CD4-positive, alpha-beta T cell treated with Interleukin-4 for 1 hour (primary cell): ENCODE measurements at regions not wholly inside any gene's neighbourhood (a gene's known extent, or its start where the extent isn't known, plus 50 kb on each side); places are given as distances from the start of the nearest gene placed in this dataset.
"Not testable (repeated sequence)": the region's sequence is repeated elsewhere in the genome, so short reads cannot be mapped to it uniquely, and the experiment has no call there.

Experiments
- DNase-seq, 2 donors: peaks; one replicate each; pipeline ENCODE4 v3.0.0-alpha.2; 2020 to 2022

DNA sequence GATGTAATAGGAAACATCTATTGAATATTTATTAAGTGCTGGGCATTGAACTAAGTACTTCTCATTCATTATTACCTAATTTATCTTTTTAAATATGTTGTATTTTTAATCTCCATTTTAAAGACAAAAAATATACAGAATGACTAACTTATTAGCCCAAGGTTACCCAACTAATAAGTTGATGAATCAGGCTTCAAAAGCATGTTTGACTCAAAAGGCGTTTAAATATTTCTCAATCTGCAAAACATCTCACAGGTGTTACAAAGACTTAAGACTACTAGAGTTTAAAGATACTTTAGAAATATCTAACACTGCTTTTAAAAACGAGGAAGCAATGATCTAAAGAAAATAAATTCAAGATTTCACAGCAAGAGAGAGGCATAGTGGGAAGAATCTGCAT, 457.4 kb upstream of the DCN start:
- DNase-seq = no peak

DNA sequence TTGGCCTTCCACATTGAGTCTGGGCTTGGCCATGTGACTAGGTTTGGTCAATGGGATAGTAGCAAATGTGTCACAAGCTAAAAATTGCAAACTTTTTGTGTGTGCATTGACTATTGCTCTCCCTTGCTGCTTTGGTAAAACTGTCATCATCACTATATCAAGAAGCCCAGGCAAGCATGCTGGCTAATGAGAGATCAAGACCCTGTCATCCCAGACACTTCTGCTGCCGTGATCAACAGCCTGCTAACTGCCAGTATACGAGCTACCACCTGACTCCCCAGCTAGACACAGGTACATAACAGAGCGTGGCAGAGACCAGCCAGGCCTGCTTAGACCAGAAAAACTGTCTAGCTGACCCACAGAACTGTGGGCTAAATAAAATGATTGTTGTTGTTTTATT, 456.7 kb upstream of the DCN start:
- DNase-seq = no peak

DNA sequence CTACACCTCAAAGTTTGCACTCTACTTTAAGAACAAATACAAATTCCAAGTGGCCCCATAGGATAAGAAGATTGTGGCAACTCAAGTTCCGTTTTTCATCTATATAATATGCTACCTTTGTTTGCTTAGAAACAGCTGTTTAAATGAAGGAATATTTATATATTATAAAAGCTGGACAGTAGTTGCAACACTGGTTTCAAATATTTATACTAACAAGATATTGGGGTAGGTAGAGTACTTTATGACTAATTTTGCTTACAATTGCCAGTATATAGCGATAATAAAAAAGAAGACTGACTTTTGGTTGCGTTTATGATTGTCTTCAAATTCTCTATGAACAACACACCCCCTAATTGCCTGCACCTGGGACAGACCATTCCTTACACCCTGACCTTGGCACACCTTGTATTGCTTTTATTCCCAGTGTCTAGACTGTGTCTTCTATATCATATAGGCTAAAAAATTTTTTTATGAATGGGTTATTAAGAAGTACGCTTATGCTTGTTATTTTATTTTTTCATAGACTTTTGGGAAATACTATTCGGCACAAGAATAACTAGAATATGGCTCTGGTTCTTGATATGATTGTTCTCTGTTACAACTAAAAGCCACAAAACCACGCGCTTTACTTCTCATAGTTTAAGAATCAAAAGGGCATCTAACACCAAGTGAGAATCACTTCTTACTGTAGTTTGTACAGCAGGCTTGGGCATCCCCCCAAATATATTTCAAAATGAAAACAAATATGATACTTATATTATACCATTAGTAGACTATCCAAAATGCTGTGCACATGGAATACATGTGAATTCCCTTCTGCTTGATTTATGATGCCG, 455.4 kb upstream of the DCN start:
- no peak for DNase-seq

DNA sequence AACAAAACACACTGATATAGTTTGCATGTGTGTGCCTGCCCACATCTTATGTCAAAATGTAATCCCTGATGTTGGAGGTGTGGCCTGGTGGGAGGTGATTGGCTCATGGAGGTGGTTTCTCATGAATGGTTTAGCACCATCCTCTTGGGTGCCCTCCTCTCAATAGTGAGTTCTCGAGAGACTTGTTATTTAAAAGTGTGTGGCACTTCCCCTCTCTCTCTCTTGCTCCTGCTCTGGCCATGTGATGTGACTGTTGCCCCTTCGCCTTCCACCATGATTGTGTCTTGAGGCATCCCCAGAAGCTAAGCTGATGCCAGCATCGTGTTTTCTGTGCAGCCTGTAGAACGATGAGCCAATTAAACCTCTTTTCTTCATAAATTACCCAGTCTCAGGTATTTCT, 454.1 kb upstream of the DCN start:
- DNase-seq = no peak

DNA sequence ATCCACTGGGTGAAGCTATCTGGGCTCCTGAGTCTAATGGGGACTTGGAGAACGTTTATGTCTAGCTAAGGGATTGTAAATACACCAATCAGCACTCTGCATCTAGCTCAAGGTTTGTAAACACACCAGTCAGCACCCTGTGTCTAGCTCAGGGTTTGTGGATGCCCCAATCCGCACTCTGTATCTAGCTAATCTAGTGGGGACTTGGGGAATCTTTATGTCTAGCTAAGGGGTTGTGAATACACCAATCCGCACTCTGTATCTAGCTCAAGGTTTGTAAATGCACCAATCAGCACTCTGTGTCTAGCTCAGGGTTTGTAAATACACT, 451.7 kb upstream of the DCN start:
- DNase-seq = not testable (repeated sequence)

DNA sequence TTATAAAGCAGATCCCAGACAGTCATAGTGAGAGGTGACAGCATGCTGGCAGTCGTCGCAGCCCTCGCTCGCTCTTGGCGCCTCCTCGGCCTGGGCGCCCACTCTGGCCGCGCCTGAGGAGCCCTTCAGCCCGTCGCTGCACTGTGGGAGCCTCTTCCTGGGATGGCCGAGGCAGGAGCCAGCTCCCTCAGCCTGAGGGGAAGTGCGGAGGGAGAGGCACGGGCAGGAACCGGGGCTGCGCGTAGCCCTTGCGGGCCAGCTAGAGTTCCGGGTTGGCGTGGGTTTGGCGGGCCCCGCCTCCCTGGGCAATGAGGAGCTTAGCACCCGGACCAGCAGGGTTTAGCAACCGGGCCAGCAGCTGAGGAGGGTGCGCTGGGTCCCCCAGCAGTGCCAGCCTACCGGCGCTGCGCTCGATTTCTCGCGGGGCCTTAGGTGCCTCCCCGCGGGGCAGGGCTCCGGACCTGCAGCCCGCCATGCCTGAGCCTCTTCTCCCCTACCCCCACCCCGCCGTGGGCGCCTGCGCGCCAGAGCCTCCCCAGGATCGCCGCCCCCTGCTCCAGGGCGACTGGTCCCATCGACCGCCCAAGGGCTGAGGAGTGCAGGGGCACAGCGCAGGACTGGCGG, 451.2 kb upstream of the DCN start:
- DNase-seq = no peak

DNA sequence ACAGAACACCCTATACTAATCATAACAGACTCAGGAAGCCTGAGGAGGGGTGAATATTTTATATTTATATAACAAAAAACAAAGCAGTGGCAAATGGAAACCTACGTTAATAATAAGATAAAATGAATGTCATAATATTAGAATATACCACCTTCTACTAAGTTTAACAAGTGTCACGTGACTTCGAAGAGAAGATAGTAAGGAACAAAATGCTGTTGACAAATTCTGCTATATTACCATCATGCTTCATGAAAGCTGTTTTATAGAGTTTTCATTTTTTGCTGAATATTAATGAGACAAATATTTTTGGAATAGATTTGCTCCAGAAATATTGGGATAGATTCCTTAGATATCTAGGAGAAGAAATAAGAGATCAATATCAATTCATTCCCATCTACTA, 450.6 kb upstream of the DCN start:
- no peak for DNase-seq

DNA sequence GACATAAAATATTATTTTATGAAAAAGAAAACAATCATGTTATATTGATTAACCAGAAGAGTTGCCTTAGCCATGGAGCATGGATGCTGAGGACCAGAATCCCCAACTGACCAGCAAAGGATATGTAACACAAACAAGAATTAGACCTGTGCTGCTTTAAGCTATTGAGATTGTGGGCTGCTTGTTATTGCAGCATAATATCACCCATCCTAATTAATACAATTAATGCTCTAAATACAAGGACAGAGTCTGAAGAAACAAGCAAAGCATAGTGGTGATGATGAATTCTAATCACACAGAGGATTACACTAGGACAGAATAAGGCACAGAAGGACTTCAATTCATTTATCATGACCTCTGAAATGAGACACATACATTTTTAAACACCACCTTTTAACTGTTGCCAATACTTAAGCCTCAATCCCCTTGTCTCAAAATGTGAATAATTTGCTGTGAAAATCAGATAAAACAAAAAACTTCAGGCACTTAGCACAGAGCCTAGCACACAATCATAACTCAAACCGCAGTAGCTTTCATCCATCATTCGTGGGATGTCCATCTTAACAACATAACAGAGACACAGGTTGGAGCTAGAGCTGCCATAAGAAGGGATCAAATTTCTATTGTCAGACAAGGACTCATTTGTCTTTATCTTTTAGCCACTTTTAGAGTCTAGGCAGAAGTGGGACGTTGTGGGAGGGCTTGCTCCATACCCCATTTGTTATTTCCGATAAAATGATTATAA, 449.6 kb upstream of the DCN start:
- no peak for DNase-seq

DNA sequence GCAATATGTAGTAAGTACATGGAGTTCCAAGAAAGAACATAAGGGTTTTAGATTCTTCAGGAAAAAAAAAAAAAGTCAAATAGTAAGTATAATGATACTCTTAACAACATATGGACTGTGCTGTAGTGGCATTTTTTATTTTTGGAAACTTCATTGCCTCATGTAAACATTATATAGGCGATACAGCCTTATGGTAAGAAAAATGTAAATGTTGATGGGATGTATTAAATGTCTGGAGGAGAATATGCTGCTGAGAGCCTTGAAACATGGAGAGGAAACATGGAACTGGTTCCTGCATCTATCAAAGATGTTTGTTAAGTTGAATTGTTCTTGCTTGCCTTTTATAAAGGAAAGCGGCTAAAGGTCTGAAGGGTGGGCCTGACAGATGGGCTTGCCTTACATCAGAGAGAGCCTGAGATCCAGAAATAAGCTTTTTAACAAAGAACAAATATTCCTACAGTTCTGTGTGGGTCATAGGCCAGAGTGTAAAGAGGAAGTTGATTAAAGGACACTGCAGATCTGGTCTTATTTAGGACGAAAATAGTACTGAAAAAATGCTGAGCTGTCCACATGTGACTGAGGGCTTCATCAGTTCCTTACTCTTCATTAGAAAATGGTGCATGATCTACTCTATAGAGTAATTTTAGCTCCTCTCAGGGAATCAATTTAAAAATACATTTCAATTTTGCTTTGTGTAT, 448.1 kb upstream of the DCN start:
- no peak for DNase-seq

DNA sequence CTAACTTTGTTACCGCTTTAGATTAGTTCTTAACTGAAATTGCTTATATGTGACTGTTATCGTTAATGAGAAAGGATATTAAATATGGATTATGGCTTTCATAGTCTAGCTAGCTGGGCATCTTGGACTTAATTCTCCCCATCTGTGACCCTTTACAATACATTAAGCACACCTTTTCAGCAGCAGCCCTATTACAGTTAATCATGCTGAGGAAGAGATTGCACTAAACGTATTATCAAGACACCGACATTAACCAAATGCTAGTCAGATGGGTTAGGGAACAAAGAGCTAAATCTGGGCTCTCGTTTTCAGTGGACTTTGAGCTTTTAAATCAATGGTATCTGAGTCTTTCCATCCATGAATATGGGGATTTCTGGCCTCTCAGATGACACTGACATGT, 447.5 kb upstream of the DCN start:
- no peak for DNase-seq

DNA sequence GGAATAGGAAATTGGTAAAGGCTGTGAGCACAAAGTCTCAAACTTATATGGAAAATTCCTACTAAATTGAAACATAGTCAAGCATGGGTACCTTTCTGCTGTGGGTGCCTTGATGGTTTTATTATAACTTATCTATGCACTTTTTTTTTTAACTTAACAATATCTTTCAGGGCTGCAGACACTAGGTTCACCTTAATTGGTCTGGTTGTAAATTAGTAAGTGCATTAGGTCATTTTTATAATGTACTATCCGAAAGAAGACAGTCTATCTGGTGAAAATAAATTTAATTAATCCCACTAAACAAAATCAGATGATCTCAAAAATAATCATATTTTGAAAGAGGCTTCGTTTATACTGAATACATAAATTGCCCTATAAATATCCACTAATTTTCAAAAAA, 446.8 kb upstream of the DCN start:
- no peak for DNase-seq

DNA sequence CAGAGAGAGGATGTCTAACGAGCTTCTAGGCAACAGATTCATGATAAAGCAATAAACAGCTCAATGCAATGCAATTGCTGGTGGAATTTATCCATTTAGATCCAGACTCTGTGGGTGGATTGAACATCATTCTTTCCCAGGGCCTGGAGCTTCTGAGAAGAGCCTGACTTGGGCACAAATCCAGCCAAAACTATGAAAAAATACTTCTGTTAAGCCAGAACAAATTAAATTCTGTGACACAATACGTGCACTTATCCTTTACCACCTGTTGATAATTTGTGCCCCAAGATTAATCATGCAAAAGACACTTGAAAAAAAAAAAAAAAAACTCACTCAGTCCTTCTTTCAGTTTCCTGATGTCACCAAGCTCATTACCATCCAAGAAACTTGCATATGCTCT, 446.0 kb upstream of the DCN start:
- DNase-seq = no peak

DNA sequence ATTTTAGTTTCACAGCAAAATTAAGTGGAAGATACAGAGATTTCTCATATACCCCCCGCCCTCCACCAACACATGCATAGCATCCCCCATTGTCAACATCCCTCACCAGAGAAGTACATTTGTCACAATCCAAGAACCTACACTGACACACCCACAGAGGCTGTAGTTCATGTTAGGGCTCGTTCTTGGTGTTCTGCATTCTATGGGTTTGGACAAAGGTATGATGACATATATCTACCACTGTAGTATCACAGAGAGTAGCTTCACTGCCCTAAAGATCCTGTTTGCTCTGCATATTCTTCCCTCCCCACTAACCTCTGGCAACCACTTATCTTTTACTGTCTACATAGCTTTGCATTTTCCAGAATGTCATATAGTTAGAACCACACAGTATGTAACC, 444.6 kb upstream of the DCN start:
- no peak for DNase-seq

DNA sequence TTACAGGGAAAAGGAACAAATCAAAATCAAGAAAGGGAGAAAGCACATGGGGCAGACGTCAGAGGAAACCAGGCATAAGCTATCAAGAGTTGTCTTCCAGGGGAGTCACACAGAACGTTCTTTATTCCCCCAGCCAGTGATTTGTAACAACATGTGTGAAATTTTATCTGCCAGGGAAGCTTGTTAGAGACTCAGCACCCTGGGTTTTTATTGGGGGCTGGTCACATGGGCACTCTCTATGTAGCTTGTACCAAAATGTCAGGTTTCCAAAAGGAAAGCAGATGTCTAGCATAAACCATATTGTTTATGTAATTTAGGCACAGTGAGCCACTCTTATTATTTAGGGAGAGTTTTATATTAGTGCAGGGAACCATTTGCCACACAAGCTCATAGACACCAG, 440.4 kb upstream of the DCN start:
- DNase-seq = no peak

DNA sequence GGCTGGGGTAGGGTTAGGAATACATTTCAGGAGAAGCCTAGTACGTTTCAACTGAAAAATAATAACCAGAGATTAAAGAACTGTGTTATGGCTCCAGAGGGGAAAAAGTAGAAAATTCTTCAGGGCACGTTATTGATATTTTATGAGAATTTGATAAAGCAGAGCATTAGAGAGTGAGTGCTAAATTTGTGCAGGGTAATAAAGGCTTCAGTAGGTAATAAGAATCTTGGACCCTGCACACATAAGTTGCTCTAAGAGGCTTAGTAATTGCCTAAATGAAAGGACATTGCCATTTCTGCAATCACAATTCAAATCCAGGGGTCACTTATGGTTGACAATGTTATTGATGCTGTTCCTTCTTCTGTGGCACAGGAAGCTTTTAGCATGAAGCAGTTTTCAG, 439.4 kb upstream of the DCN start:
- DNase-seq = no peak

DNA sequence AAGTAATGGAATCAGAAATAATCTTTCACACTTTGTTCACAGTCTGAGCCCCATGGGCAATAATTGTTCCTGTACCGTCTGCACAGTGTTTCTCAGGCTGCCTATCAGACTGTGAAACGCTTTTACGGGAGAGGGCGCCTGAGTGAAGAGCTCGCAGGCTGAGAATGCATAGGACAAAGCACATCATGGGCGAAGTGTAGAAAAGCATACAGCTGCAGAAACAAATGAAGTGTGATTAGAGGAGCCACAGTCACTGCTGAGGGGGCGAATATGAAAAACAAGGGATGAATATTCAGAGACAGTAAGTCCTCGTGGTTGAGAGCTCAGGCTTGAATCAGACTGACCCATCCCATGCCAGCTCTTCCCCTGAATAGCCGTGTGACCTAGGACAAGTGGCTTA, 438.4 kb upstream of the DCN start:
- DNase-seq = no peak

DNA sequence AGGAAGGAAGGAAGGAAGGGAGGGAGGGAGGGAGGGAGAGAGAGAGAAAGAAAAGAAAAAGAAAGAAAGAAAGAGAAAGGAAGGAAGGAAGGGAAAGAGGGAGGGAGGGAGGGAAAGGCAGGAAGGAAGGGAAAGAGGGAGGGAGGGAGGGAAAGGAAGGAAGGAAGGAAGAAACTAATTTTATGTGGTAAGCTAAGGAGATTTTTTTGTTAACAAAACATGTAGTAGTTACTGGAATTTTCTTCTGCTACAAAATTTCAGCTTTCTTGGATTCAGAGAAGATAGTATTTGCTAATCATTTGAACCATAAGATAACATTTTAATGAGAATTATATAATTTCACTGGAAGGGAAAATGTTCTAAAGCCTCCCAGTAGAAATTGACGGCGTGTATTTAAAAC, 437.8 kb upstream of the DCN start:
- DNase-seq = no peak

DNA sequence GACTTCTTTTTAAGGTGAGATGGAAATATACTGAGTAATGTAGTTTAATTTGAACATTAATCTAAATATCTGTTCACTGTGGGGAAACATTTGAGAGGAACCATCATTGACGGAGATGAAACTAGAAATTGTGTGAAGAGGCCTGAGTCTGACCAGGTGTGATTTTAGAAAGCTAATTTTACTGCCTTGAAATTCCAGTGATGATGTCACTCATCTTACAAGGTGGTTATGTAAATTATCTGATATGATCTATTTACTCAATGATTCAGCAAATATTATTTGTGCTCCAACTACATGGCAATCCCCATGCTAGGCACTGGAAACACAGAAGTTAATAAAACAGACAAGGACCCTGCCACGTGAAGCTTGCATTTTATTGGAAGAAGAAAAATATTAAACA, 435.7 kb upstream of the DCN start:
- DNase-seq = no peak

DNA sequence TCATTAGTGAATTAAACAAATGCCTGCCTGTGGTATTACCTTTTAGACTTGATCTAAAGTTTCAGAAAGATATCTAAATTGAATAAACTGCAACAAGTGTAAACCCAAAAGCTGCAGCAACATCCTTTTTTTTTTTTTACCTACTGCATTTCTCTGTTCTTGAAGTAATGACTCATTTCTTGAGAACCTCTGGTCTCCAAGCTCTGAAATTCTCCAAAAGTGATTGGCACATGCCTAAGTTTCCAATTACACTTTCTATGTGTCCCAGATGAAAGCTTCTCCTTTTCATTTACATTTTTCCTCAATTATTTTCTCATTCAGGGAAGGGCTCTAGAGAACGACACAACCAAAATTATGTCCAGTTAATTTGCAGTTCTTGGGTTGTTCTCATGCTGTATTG, 435.2 kb upstream of the DCN start:
- no peak for DNase-seq

DNA sequence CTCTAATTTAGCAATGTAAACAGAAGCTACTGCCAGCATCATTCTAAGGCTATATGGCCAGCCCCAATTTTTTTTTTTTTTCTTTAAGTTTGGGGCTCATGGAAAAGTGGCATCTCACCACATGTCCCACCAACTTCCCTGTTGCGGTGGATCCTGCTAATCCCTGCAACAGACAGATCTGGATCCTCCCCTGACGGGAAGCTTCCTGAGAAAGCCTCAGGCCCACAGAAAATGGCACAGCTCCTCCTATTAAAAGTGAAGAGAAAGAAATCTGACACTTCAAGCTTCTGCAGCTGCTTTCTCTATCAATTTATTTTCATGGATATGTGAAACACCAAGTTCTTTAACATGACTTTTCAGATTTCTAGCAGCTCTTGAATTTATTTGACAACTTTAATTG, 433.8 kb upstream of the DCN start:
- no peak for DNase-seq

DNA sequence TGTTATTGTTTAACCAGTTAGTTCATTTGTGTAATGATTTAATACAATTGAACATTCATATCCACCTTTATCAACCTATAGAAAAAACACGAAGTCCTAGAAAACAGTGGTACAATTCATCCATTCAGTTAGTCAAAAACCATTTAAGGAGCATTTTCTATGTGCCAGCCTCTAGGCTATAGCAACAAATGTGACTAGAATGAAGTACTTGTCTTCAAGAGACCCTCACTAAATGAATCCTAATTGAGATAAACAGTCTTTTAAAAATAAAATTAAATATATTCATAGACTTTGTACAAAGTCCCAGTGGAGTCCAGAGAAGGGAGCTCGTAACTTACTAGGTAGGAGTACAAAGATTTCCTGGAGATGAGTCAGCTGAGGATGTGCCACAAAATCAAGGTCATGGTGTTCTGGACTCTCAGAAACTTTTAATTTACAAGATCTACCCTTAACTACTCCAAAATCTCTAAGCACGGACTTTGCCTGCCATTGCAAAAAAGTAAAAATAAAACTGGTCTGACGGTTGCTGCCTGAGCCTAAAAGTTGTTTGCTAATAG, 430.7 kb upstream of the DCN start:
- DNase-seq = no peak

DNA sequence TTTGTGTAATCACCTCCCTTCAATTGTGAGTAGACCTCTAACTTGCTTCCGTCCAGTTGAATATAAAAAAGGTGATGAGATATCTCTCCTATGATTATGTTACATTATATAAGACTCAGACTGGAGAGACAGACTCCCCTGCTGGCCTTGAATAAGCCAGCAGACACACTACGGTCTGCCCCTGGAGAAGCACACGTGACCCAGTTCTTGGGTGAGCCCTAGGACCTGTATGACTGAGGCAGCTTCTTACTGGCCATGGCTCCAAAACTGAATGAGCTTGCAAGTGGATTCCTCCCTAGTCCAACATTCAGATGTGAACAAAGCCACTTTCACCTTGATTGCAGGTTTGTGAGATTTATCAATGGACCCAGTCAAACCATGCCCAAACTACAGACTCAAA, 427.9 kb upstream of the DCN start:
- no peak for DNase-seq

DNA sequence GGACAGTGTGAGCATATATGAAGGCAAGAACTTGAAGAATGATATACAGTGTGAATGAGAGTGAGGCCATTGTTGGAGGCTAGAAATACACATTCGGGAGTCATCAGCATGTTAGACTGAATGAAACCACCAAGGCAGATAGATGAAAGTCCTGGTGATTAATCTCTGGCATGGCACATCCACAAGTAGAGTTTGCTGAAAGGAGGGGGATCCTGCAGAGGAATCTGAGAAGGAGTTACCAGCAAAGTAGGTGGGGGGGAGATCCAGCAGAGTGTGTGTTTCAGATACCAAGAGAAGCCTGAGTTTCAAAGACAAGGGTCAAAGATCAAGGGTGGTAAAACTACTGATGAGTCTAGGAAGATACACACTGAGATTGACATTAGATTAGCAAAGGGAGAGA, 426.7 kb upstream of the DCN start:
- DNase-seq = no peak

DNA sequence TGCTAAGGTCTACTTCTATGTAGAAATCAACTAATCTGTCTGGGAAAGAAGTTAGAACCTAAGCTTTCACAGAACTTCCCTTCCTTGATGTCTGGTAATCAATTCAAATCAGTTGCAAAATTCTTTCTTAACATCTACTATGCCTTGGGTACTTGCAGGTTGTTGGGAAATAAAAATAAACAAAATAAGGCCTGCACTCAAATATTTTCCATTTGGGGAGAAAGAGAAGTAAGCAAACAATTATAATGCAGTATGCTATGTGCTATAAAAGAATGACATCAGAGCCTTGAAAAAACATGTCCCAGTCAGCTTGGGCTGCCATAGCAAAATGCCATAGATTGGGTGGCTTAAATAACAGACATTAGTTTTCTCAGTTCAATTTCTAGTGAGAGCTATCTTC, 425.9 kb upstream of the DCN start:
- DNase-seq = no peak
